ENCODE measurements at regions not wholly inside any gene's neighbourhood (a gene's known extent, or its start where the extent isn't known, plus 50 kb on each side); places are given as distances from the start of the nearest gene placed in this dataset.

DNA sequence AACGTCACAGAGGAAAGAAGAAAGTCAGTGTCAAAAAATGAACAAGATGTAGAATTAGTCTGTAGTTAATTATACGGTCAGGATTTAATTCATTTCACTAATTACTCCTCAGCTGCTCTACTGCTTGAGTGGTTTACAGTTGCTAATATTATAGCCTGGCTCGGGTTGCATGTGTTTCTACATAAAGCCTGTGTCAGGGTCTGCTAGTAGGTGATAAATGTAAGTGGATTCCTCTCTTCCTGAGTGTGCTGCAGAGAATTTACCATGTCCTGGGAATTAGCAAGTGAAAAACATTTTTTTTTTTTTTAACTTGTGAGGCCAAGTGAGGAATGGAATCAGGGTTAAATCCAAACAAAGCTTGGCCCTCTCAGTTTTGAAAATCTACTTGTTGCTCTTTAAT, 622.6 kb downstream of the EPHA4 start:
- POLR2A ChIA-PET (ENCODE audit: unreplicated experiment): no interaction called here
- Histone ChIP-seq H3F3A (ENCODE audit: low read length, unreplicated experiment) (no peaks in the 10 kb centered on the region), H3K9me3 (ENCODE audit: low read length) (no peaks in the 10 kb centered on the region), H3K9me2 (replicated peaks; ENCODE audit: low read length) (no peaks in the 10 kb centered on the region), H3K9ac (ENCODE audit: low read length) (no peak overlapping the region), H3K27ac (ENCODE audit: low read length) (no peak overlapping the region), H3K36me3 (ENCODE audit: low read depth, low read length) (no peaks in the 10 kb centered on the region), H4K20me1 (ENCODE audit: low read length) (no peaks in the 10 kb centered on the region), H3K4me2 (ENCODE audit: low read length) (no peak overlapping the region), H2AFZ (ENCODE audit: low read length) (no peak overlapping the region), H3K4me3 (ENCODE audit: low read length) (no peak overlapping the region), H3K79me2 (ENCODE audit: low read length) (no peaks in the 10 kb centered on the region), H3K27me3 (ENCODE audit: low read length) (no peaks in the 10 kb centered on the region), H3K4me1 (ENCODE audit: insufficient read depth, low read length) (peaks cover 10% of the 10 kb centered on the region; the same call in 1 of the 2 replicates)
- ATAC-seq: no peak
- no TSS peak for BruUV-seq (replicated peaks)
- DNase-seq: no peak
- TF ChIP-seq, protein P1, sequence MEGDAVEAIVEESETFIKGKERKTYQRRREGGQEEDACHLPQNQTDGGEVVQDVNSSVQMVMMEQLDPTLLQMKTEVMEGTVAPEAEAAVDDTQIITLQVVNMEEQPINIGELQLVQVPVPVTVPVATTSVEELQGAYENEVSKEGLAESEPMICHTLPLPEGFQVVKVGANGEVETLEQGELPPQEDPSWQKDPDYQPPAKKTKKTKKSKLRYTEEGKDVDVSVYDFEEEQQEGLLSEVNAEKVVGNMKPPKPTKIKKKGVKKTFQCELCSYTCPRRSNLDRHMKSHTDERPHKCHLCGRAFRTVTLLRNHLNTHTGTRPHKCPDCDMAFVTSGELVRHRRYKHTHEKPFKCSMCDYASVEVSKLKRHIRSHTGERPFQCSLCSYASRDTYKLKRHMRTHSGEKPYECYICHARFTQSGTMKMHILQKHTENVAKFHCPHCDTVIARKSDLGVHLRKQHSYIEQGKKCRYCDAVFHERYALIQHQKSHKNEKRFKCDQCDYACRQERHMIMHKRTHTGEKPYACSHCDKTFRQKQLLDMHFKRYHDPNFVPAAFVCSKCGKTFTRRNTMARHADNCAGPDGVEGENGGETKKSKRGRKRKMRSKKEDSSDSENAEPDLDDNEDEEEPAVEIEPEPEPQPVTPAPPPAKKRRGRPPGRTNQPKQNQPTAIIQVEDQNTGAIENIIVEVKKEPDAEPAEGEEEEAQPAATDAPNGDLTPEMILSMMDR (conservative IDR thresholded peaks at IDR 0.05; ENCODE audit: low read depth, low read length): no peak
- intact Hi-C loops (cut with micrococcal nuclease): no loop called here
- CTCF ChIA-PET: no interaction called here

DNA sequence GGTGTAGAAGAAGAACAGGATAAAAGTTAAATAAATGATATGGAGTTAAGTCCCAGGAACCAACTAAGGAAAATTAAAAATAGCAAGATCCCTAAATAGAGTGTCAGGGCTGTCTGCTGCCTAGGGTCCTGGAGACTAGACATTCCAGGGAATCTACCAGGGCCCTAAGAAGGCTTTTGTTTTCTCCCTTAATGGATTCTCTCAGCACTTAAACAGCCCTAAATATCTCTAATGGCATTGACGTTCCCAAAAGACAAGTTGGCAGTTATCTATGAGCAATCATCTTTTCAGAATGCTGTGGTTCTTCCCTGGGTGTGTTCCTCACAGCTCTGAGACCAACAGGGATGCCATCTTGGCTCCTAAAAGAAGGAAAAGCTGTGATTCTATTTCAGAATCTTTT, 616.3 kb downstream of the EPHA4 start:
- H3K9ac ChIP-seq (ENCODE audit: low read length): no peak overlapping the region
- intact Hi-C loops (cut with micrococcal nuclease): no loop called here
- CTCF ChIA-PET: no interaction called here
- H3K79me2 ChIP-seq (ENCODE audit: low read length): no peaks in the 10 kb centered on the region
- H3F3A ChIP-seq (ENCODE audit: low read length, unreplicated experiment): no peaks in the 10 kb centered on the region
- ATAC-seq: no peak
- POLR2A ChIA-PET (ENCODE audit: unreplicated experiment): no interaction called here
- TF ChIP-seq, protein P1 (conservative IDR thresholded peaks at IDR 0.05; ENCODE audit: low read depth, low read length): no peak
- TF ChIP-seq EZH2phosphoT487 (IDR thresholded peaks at IDR 0.05; ENCODE audit: borderline replicate concordance, low read length) (no peak), EZH2 (IDR thresholded peaks at IDR 0.05; ENCODE audit: low read length, unreplicated experiment) (no peak)
- no peak overlapping the region for H2AFZ ChIP-seq (ENCODE audit: low read length)
- no peak overlapping the region for H3K27ac ChIP-seq (ENCODE audit: low read length)
- no peaks in the 10 kb centered on the region for H3K36me3 ChIP-seq (ENCODE audit: low read depth, low read length)
- DNase-seq: no peak
- H3K27me3 ChIP-seq (ENCODE audit: low read length): no peaks in the 10 kb centered on the region
- H3K9me3 ChIP-seq (ENCODE audit: low read length): no peaks in the 10 kb centered on the region
- H4K20me1 ChIP-seq (ENCODE audit: low read length): no peaks in the 10 kb centered on the region
- no peaks in the 10 kb centered on the region for H3K9me2 ChIP-seq (replicated peaks; ENCODE audit: low read length)
- BruUV-seq (replicated peaks): no TSS peak
- H3K4me1 ChIP-seq (ENCODE audit: insufficient read depth, low read length): peaks cover 10% of the 10 kb centered on the region; the same call in 1 of the 2 replicates
- no peak overlapping the region for H3K4me3 ChIP-seq (ENCODE audit: low read length)
- H3K4me2 ChIP-seq (ENCODE audit: low read length): no peak overlapping the region

DNA sequence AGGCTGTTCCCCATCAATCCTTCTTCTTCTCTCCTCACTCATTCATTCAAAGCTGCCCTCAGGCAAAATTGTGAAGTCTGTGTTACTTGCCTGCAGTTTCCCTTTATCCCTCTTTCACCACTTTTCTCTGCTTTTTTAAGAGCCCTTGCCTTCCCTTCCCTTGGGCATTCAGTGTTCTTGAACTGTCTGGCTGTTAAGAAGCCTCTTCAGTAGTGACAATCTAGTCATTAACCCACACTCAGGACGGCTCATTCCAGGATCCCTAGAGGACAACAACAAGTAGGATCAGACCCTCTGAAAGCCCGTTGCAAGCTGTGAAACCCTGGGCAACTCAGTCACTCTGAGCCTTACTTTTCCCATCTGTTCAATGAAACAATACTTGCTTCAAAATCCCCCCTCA, 615.7 kb downstream of the EPHA4 start:
- TF ChIP-seq EZH2phosphoT487 (IDR thresholded peaks at IDR 0.05; ENCODE audit: borderline replicate concordance, low read length) (no peak), EZH2 (IDR thresholded peaks at IDR 0.05; ENCODE audit: low read length, unreplicated experiment) (no peak)
- TF ChIP-seq, protein P1 (conservative IDR thresholded peaks at IDR 0.05; ENCODE audit: low read depth, low read length): no peak
- H3K4me1 ChIP-seq (ENCODE audit: insufficient read depth, low read length): peaks cover 8% of the 10 kb centered on the region; the same call in 1 of the 2 replicates
- H2AFZ ChIP-seq (ENCODE audit: low read length): no peak overlapping the region
- ATAC-seq: no peak
- no peak overlapping the region for H3K9ac ChIP-seq (ENCODE audit: low read length)
- CTCF ChIA-PET: no interaction called here
- H3K4me3 ChIP-seq (ENCODE audit: low read length): no peak overlapping the region
- no peaks in the 10 kb centered on the region for H3K36me3 ChIP-seq (ENCODE audit: low read depth, low read length)
- H4K20me1 ChIP-seq (ENCODE audit: low read length): no peaks in the 10 kb centered on the region
- no peaks in the 10 kb centered on the region for H3K9me3 ChIP-seq (ENCODE audit: low read length)
- no peak overlapping the region for H3K27ac ChIP-seq (ENCODE audit: low read length)
- intact Hi-C loops (cut with micrococcal nuclease): no loop called here
- no peak overlapping the region for H3K4me2 ChIP-seq (ENCODE audit: low read length)
- no peak for DNase-seq
- no peaks in the 10 kb centered on the region for H3K9me2 ChIP-seq (replicated peaks; ENCODE audit: low read length)
- H3K27me3 ChIP-seq (ENCODE audit: low read length): no peaks in the 10 kb centered on the region
- no peaks in the 10 kb centered on the region for H3F3A ChIP-seq (ENCODE audit: low read length, unreplicated experiment)
- BruUV-seq (replicated peaks): no TSS peak
- H3K79me2 ChIP-seq (ENCODE audit: low read length): no peaks in the 10 kb centered on the region
- POLR2A ChIA-PET (ENCODE audit: unreplicated experiment): no interaction called here
